ENCODE measurements at regions not wholly inside any gene's neighbourhood (a gene's known extent, or its start where the extent isn't known, plus 50 kb on each side); places are given as distances from the start of the nearest gene placed in this dataset.
"Not testable (repeated sequence)": the region's sequence is repeated elsewhere in the genome, so short reads cannot be mapped to it uniquely, and the experiment has no call there.

- intact Hi-C loops (cut with micrococcal nuclease) (no loop called here), dilution Hi-C loops (cut with MboI; ENCODE audit: extremely low pct_ligation_motif_present, low sequenced_read_pairs) (no loop called here)
- Histone ChIP-seq H2AFZ (ENCODE audit: low read depth, low read length) (no peak overlapping the region), H3K9me1 (replicated peaks; ENCODE audit: control insufficient read depth, extremely low read depth, insufficient read depth, low read length) (no peaks in the 10 kb centered on the region), H3K27me3 (ENCODE audit: control insufficient read depth in 2 of 2, insufficient read depth in 2 of 2, low read length in 2 of 2) (no peaks in the 10 kb centered on the region), H3K79me2 (ENCODE audit: control insufficient read depth, insufficient read depth, low read length) (no peaks in the 10 kb centered on the region), H4K20me1 (replicated peaks; ENCODE audit: control insufficient read depth, extremely low read depth, insufficient read depth, low read length) (no peaks in the 10 kb centered on the region), H3K36me3 (ENCODE audit: control insufficient read depth in 2 of 2, extremely low read depth in 1 of 2, insufficient read depth in 2 of 2, low read length in 2 of 2) (no peaks in the 10 kb centered on the region), H3K9me3 (replicated peaks; ENCODE audit: control insufficient read depth, insufficient read depth, low read length) (no peaks in the 10 kb centered on the region), H3K4me2 (ENCODE audit: insufficient read depth, low read length) (no peak overlapping the region), H3K4me1 (ENCODE audit: control insufficient read depth, extremely low read depth, insufficient read depth, low read length) (no peaks in the 10 kb centered on the region), H3K27ac (ENCODE audit: insufficient read depth, low read depth, low read length) (no peak overlapping the region), H3K9ac (replicated peaks; ENCODE audit: extremely low read depth, insufficient read depth, low read length) (no peak overlapping the region), H3K4me3 (replicated peaks in 1 of 3; ENCODE audit: insufficient read depth in 1 of 3, low read depth in 1 of 3, low read length in 3 of 3) (no peak overlapping the region)
- POLR2A ChIA-PET = no interaction called here
- TF ChIP-seq GATA2 (IDR thresholded peaks at IDR 0.05; ENCODE audit: insufficient read depth, insufficient read length, low read depth, low read length) = no peak
- TF ChIP-seq MYC (IDR thresholded peaks at IDR 0.05; ENCODE audit: low read depth, low read length) = no peak
- BruUV-seq (replicated peaks) = no TSS peak
- no peak for DNase-seq (ENCODE audit: low read depth, low spot score)
- CTCF ChIA-PET = no interaction called here
- FAIRE-seq = no peak
Measured at GRCh38 chr3:187497052-187497451, 128.9 kb downstream of the RTP4 start.

DNA sequence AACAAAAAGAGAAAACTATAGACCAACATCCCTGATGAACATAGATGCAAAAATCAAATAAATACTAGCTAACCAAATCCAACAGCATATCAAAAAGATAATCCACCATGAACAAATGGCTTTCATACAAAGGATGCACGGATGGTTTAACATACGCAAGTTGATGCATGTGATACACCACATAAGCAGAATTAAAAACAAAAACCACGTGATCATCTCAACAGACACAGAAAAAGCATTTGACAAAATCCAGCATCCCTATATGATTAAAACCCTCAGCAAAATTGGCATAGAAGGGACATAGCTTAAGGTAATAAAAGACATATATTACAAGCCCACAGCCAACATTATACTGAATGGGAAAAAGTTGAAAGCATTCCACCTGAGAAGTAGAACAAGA, 125.9 kb downstream of the RTP4 start:
- FAIRE-seq; H3K9me1 ChIP-seq (replicated peaks; ENCODE audit: control insufficient read depth, extremely low read depth, insufficient read depth, low read length); H3K4me2 ChIP-seq (ENCODE audit: insufficient read depth, low read length); H3K4me3 ChIP-seq (replicated peaks in 1 of 3; ENCODE audit: insufficient read depth in 1 of 3, low read depth in 1 of 3, low read length in 3 of 3); CTCF ChIA-PET; H3K27ac ChIP-seq (ENCODE audit: insufficient read depth, low read depth, low read length); BruUV-seq (replicated peaks); H4K20me1 ChIP-seq (replicated peaks; ENCODE audit: control insufficient read depth, extremely low read depth, insufficient read depth, low read length); H3K79me2 ChIP-seq (ENCODE audit: control insufficient read depth, insufficient read depth, low read length); H3K9me3 ChIP-seq (replicated peaks; ENCODE audit: control insufficient read depth, insufficient read depth, low read length); H3K27me3 ChIP-seq (ENCODE audit: control insufficient read depth in 2 of 2, insufficient read depth in 2 of 2, low read length in 2 of 2); dilution Hi-C loops (cut with MboI; ENCODE audit: extremely low pct_ligation_motif_present, low sequenced_read_pairs); H2AFZ ChIP-seq (ENCODE audit: low read depth, low read length); H3K4me1 ChIP-seq (ENCODE audit: control insufficient read depth, extremely low read depth, insufficient read depth, low read length); DNase-seq (ENCODE audit: low read depth, low spot score); POLR2A ChIA-PET; H3K9ac ChIP-seq (replicated peaks; ENCODE audit: extremely low read depth, insufficient read depth, low read length); H3K36me3 ChIP-seq (ENCODE audit: control insufficient read depth in 2 of 2, extremely low read depth in 1 of 2, insufficient read depth in 2 of 2, low read length in 2 of 2); intact Hi-C loops (cut with micrococcal nuclease): not testable (repeated sequence)
